ENCODE measurements at regions not wholly inside any gene's neighbourhood (a gene's known extent, or its start where the extent isn't known, plus 50 kb on each side); places are given as distances from the start of the nearest gene placed in this dataset.

DNA sequence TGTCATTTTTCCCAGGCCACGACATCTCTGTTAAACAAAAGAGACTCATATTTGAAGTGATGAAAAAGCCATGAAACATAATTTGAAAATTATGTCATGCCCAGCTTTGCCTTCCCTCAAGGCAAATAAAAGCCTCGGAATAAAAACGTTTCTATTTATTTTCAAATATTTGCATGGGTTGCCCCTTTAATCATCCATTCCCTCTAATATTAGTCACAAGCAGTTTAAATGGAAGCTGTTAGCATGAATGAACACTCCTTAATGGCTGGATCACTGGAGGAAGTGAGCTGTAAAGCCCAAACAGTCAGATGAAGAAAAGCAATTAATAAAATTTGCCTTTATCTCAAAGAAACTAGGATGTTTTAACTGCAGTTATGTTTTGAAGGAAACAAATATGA lies 69.3 kb upstream of the STMND1 start:
- no peaks in the 10 kb centered on the region for H3K9me3 ChIP-seq
- intact Hi-C loops (cut with DNase I; ENCODE audit: low total_unique reads), result loop anchor here (5.0 kb wide), 1 partner anchor 360 kb away; the partner anchor contains the start of gene CAP2
- H3K4me3 ChIP-seq, result peak overlapping the region; percentile 32 to 47
- peak overlapping the region; percentile 76 for H3K27ac ChIP-seq
- no peaks in the 10 kb centered on the region for H3K36me3 ChIP-seq
- H3K4me1 ChIP-seq, result peaks cover 0 to 22% (median 16%) of the 10 kb centered on the region in 4 donors
- TF ChIP-seq, protein P1, sequence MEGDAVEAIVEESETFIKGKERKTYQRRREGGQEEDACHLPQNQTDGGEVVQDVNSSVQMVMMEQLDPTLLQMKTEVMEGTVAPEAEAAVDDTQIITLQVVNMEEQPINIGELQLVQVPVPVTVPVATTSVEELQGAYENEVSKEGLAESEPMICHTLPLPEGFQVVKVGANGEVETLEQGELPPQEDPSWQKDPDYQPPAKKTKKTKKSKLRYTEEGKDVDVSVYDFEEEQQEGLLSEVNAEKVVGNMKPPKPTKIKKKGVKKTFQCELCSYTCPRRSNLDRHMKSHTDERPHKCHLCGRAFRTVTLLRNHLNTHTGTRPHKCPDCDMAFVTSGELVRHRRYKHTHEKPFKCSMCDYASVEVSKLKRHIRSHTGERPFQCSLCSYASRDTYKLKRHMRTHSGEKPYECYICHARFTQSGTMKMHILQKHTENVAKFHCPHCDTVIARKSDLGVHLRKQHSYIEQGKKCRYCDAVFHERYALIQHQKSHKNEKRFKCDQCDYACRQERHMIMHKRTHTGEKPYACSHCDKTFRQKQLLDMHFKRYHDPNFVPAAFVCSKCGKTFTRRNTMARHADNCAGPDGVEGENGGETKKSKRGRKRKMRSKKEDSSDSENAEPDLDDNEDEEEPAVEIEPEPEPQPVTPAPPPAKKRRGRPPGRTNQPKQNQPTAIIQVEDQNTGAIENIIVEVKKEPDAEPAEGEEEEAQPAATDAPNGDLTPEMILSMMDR (IDR thresholded peaks at IDR 0.05), result no peak
- no peak for DNase-seq
- H3K27me3 ChIP-seq, result no peaks in the 10 kb centered on the region

DNA sequence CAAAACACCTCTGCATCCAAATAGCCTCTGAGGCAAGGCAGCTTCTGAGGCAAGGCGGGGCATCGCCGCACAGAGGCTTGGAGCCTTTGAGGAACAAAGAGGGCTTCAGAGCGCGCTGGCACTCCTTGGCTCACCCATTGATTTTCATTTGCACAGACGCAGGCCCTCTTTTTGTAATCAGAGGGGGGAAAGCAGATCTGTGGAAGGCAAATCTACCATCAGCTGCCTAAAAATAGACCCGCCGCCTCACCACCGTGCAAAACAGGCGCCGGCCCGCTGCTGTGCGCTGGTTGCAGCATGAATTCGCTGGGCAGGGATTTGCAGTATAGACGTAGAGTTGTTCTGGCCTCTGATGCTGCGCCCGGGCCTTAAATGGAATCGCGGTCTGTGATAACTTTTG lies 69.9 kb upstream of the STMND1 start:
- H3K27ac ChIP-seq, result peak overlapping the region; percentile 76
- H3K4me1 ChIP-seq, result peaks cover 0 to 22% (median 16%) of the 10 kb centered on the region in 4 donors
- H3K4me3 ChIP-seq, result no peak overlapping the region
- DNase-seq, result peak in 1 of 2 donors; percentile 74
- no peaks in the 10 kb centered on the region for H3K9me3 ChIP-seq
- TF ChIP-seq, protein P1 (IDR thresholded peaks at IDR 0.05), result no peak
- no peaks in the 10 kb centered on the region for H3K36me3 ChIP-seq
- intact Hi-C loops (cut with DNase I; ENCODE audit: low total_unique reads), result loop anchor here (5.0 kb wide), 1 partner anchor 360 kb away; the partner anchor contains the start of gene CAP2
- no peaks in the 10 kb centered on the region for H3K27me3 ChIP-seq

DNA sequence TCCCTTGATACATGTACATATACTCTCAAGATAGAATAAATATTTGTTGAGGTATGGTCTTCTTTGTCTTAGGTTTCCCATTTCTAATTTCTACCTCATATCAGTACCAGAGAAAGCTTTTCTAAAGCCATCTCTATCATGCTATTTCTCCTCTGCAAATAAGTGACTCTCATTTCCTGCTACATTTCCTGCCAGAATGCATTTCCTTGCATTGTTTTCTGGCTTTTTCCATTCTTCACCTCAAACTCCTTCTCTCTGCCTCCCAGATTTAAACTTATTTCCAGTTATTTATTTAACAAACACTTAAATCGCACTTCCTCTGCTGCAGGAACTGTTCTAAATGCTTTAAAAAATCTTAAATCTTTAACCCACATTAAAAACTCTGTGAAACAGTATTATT lies 74.4 kb upstream of the STMND1 start:
- intact Hi-C loops (cut with DNase I; ENCODE audit: low total_unique reads), result no loop called here
- no peaks in the 10 kb centered on the region for H3K36me3 ChIP-seq
- no peak overlapping the region for H3K4me3 ChIP-seq
- H3K27ac ChIP-seq, result no peak overlapping the region
- peaks cover 0 to 12% (median 3%) of the 10 kb centered on the region in 4 donors for H3K4me1 ChIP-seq
- TF ChIP-seq, protein P1 (IDR thresholded peaks at IDR 0.05), result no peak
- no peaks in the 10 kb centered on the region for H3K27me3 ChIP-seq
- no peak for DNase-seq
- H3K9me3 ChIP-seq, result peaks cover 0 to 11% (median 6%) of the 10 kb centered on the region in 3 donors

DNA sequence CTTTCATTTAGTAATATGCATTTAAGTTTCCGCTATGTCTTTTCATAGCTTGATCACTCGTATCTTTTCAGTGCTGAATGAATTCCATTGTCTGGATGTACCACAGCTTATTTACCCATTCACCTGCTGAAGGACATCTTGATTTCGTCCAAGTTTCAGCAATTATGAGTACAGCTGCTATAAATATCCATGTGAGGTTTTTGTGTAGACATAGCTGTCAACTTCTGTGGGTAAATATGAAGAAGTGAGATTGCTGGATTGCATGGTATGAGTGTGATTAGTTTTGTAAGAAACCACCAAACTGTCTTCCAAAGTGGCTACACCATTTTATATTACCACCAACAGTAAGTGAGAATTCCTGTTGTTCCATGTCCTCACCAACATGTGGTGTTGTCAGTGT lies 79.2 kb upstream of the STMND1 start:
- intact Hi-C loops (cut with DNase I; ENCODE audit: low total_unique reads), result no loop called here
- Histone ChIP-seq H3K27me3 (no peaks in the 10 kb centered on the region), H3K27ac (no peak overlapping the region), H3K4me1 (no peaks in the 10 kb centered on the region), H3K36me3 (no peaks in the 10 kb centered on the region), H3K9me3 (peaks cover 0 to 11% (median 6%) of the 10 kb centered on the region in 3 donors), H3K4me3 (no peak overlapping the region)
- DNase-seq, result no peak
- TF ChIP-seq, protein P1 (IDR thresholded peaks at IDR 0.05), result no peak

DNA sequence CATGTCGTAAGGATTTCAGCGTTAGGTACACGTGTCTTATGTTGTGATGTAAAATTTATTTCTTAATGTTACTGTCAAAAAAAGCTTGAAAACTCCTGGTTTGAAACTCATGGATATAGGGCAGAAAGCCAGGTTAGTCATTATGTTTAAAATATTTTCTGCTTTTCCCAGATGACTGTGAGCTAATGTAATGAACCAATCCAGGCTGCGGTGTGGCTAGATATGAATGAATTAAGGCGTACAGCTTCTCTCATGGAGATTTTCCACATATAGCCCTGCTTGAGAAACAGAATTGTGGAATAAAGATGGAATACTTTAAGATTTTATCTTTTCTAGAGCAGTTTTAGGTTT lies 80.3 kb upstream of the STMND1 start:
- no peak for DNase-seq
- no peaks in the 10 kb centered on the region for H3K36me3 ChIP-seq
- H3K27ac ChIP-seq, result no peak overlapping the region
- no peaks in the 10 kb centered on the region for H3K4me1 ChIP-seq
- no peak overlapping the region for H3K4me3 ChIP-seq
- peaks cover 0 to 11% (median 6%) of the 10 kb centered on the region in 3 donors for H3K9me3 ChIP-seq
- TF ChIP-seq, protein P1 (IDR thresholded peaks at IDR 0.05), result no peak
- H3K27me3 ChIP-seq, result no peaks in the 10 kb centered on the region
- intact Hi-C loops (cut with DNase I; ENCODE audit: low total_unique reads), result no loop called here
